Osteocyte (in vitro differentiated cells): ENCODE measurements at regions not wholly inside any gene's neighbourhood (a gene's known extent, or its start where the extent isn't known, plus 50 kb on each side); places are given as distances from the start of the nearest gene placed in this dataset.

ENCODE experiments used
- DNase-seq: peaks from one replicate; pipeline ENCODE4 v3.0.0; 2021; ENCODE audit warnings: mixed read lengths; ENCODE audit not compliant: unreplicated experiment; ENCODE audit errors: extremely low spot score
- H3K27ac Mint-ChIP-seq: one replicate; pipeline ENCODE4 v1.8.0; 2021; ENCODE audit warnings: mild to moderate bottlenecking, mixed read lengths; ENCODE audit not compliant: unreplicated experiment
- H3K27me3 Mint-ChIP-seq: one replicate; pipeline ENCODE4 v1.8.0; 2021; ENCODE audit warnings: mixed read lengths; ENCODE audit not compliant: unreplicated experiment
- H3K36me3 Mint-ChIP-seq: one replicate; pipeline ENCODE4 v1.8.0; 2021; ENCODE audit warnings: mixed read lengths; ENCODE audit not compliant: unreplicated experiment
- H3K4me1 Mint-ChIP-seq: one replicate; pipeline ENCODE4 v1.8.0; 2021; ENCODE audit warnings: mixed read lengths; ENCODE audit not compliant: unreplicated experiment
- H3K4me3 Mint-ChIP-seq: one replicate; pipeline ENCODE4 v1.8.0; 2021; ENCODE audit warnings: mild to moderate bottlenecking, moderate library complexity, mixed read lengths; ENCODE audit not compliant: unreplicated experiment
- H3K9me3 Mint-ChIP-seq: one replicate; pipeline ENCODE4 v1.8.0; 2021; ENCODE audit warnings: mixed read lengths; ENCODE audit not compliant: unreplicated experiment
- TF ChIP-seq, protein P1 (sequence below): fragments of 200-600 bp; sonication (generic); IDR thresholded peaks from 2 replicates; pipeline ENCODE4 v1.5.0; 2021; ENCODE audit warnings: antibody characterized with exemption, mild to moderate bottlenecking, moderate library complexity

DNA sequence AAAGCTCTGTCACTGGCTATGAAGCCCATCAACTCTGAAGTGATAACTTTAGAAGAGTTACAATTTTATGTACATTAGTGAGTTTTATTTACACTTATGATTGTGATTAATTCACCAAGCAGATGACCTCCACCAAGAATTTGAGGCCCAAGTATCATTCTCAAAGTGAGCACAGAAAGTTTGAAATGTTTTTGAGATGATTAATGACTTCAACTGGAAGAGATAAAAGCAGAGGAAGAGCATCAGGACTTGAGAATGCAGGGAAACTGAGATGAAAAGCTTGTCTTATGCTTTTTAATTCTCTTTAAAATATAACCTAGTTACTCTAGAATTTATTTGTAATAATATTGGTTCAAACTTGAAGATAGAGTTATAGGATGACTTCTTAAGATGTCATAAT, 112.8 kb upstream of the H2AZ1 start:
- H3K4me1 Mint-ChIP-seq = peaks cover 9% of the 10 kb centered on the region
- DNase-seq = no peak
- TF ChIP-seq, protein P1, sequence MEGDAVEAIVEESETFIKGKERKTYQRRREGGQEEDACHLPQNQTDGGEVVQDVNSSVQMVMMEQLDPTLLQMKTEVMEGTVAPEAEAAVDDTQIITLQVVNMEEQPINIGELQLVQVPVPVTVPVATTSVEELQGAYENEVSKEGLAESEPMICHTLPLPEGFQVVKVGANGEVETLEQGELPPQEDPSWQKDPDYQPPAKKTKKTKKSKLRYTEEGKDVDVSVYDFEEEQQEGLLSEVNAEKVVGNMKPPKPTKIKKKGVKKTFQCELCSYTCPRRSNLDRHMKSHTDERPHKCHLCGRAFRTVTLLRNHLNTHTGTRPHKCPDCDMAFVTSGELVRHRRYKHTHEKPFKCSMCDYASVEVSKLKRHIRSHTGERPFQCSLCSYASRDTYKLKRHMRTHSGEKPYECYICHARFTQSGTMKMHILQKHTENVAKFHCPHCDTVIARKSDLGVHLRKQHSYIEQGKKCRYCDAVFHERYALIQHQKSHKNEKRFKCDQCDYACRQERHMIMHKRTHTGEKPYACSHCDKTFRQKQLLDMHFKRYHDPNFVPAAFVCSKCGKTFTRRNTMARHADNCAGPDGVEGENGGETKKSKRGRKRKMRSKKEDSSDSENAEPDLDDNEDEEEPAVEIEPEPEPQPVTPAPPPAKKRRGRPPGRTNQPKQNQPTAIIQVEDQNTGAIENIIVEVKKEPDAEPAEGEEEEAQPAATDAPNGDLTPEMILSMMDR = no peak
- H3K4me3 Mint-ChIP-seq = no peak overlapping the region
- H3K36me3 Mint-ChIP-seq = no peaks in the 10 kb centered on the region
- H3K9me3 Mint-ChIP-seq = no peaks in the 10 kb centered on the region
- H3K27me3 Mint-ChIP-seq = no peaks in the 10 kb centered on the region
- no peak overlapping the region for H3K27ac Mint-ChIP-seq

DNA sequence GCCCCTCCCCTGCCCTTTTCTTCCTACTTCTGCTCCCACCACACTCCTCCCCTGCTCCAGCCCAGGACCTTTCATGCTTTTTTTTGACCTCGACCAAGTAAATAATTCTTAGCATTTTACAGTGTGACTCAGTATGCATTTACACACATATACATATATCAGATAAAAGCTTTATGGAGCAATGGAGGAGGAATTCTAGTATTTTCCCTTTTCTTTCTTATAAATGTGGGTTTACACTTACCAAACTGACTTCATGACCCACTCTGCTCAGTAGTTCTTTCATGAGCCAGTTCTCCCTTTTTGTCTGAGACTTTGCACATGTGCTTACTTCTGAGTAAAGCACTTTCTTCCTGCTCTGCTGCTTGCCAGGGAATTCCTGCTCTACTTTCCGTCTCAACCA, 111.8 kb upstream of the H2AZ1 start:
- DNase-seq = no peak
- no peaks in the 10 kb centered on the region for H3K9me3 Mint-ChIP-seq
- peaks cover 9% of the 10 kb centered on the region for H3K4me1 Mint-ChIP-seq
- no peaks in the 10 kb centered on the region for H3K36me3 Mint-ChIP-seq
- TF ChIP-seq, protein P1 = no peak
- H3K27me3 Mint-ChIP-seq = no peaks in the 10 kb centered on the region
- H3K27ac Mint-ChIP-seq = no peak overlapping the region
- no peak overlapping the region for H3K4me3 Mint-ChIP-seq

DNA sequence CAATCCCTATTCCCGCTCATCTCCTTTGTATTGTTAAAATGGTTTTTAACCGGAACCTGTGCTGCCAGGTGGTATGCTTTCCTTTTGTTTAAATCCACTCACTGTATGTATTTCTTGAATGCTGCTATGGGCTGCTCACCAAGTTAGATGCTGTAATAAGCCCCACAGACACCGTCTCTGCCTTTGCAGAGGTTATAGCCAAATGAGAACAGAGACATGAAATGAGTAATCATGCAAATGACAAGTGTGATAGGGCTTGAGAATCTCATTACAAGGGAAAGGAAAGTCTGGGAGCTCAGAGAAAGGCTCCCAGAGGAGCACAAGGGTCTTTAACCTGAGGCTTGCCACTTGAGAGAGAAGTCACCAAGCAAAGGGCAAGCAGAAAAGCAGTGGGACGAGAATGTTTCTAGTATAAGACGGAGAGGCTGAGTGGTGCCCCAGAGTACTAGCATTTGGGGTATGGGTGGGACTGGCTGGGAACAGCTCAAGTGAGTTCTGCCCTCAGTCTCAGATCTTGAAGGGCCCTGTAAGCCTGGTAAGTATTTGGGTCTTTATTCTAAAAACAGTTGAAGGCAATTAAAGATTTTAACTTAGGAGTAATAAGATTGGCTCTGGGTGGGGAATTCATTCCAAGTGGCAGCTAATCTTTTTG, 110.8 kb upstream of the H2AZ1 start:
- Mint-ChIP-seq H3K27ac (no peak overlapping the region), H3K9me3 (no peaks in the 10 kb centered on the region), H3K27me3 (no peaks in the 10 kb centered on the region), H3K36me3 (no peaks in the 10 kb centered on the region), H3K4me1 (peaks cover 9% of the 10 kb centered on the region), H3K4me3 (no peak overlapping the region)
- TF ChIP-seq, protein P1 = no peak
- DNase-seq = no peak

DNA sequence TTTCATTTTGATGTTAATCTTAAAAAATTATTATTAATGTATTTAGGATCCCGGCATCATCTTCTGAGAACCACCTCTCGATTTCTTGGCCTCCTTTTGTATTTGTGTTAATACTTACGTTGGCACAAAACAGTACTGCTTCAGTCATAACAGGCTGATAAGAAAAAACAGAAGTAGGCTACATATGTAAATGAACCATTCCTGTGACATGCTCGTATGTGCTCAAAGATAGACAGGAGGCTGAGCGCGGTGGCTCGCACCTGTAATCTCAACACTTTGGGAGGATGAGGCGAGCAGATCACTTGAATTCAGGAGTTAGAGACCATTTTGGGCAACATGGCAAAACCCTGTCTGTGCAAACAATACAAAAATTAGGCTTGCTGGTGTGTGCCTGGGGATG, 109.4 kb upstream of the H2AZ1 start:
- no peak for DNase-seq
- Mint-ChIP-seq H3K4me3 (no peak overlapping the region), H3K4me1 (peaks cover 11% of the 10 kb centered on the region), H3K9me3 (no peaks in the 10 kb centered on the region), H3K27ac (no peak overlapping the region), H3K27me3 (peaks cover 3% of the 10 kb centered on the region), H3K36me3 (no peaks in the 10 kb centered on the region)
- TF ChIP-seq, protein P1 = no peak

DNA sequence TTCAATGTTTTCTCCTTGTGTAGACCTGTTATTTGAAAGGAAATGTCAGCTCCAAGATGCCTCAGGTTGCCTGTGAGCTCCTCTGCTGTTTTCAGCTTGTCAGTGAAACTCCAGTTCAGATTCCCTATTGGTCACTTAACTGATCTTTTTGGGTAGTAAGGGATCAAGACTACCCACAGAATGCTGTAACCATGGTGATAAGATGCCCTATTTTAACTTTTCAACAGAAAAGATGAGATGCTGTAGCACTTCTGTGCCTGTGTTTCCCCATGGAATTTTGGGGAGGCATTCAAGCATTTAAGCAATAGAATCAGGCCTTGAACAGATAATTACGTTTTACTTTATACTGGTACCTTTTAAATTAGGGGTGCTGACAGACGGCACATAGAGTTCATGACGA, 106.6 kb upstream of the H2AZ1 start:
- Mint-ChIP-seq H3K9me3 (no peaks in the 10 kb centered on the region), H3K4me1 (peaks cover 3% of the 10 kb centered on the region), H3K36me3 (no peaks in the 10 kb centered on the region), H3K27me3 (peaks cover 9% of the 10 kb centered on the region), H3K27ac (no peak overlapping the region), H3K4me3 (no peak overlapping the region)
- TF ChIP-seq, protein P1 = no peak
- DNase-seq = no peak
